ENCODE measurements at regions not wholly inside any gene's neighbourhood (a gene's known extent, or its start where the extent isn't known, plus 50 kb on each side); places are given as distances from the start of the nearest gene placed in this dataset.
A peak's percentile ranks its signal among the peaks of the same experiment; 100 is the strongest.

DNA sequence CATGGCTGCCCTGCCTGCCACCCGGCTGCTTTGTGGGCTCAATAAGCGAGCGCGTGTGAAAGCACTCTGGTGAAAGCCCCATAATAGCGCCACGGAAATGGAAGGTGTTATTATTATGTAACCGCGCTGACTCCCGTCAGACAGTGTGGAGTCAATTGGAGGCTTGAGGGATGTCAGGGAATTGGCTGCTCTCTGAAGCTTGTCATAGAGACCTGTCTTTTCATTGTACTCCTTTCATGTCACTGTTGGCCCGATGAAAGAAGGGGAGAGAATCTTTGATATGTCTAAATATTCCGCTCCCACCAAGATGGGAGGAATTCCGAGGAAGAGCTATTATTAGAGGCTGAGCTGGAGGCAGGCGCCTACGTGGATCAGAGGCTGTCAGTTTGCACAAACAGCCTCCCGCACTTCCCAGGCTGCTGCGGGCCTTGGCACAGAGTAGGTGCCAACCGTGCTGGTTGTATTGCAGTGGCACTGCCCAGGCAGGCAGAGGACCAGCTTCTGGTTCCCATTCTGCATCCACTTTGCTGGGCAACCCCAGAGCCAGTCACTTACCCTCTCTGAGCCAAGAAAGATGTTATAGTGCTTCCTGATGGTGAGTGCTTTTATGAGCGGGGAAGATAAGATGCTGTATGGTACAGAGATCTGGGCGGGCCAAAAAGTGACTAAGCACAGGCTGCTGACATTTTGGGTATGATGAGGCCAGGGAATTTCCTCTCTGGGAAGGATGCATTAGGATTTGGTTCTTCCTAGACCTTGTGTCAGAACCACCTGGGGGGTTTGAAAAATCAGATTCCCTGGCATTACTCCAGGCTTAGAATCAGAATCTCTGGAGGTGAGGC lies 151.4 kb downstream of the RPS24 start:
- Mint-ChIP-seq H3K4me1 (peaks cover 0 to 5% of the 10 kb centered on the region in 2 donors), H3K27ac (no peak overlapping the region), H3K9me3 (no peaks in the 10 kb centered on the region), H3K36me3 (no peaks in the 10 kb centered on the region), H3K27me3 (ENCODE audit: low read depth in 3 of 3) (peaks cover 0 to 2% (median 0%) of the 10 kb centered on the region in 3 donors), H3K4me3 (no peak overlapping the region)
- DNase-seq: no peak

DNA sequence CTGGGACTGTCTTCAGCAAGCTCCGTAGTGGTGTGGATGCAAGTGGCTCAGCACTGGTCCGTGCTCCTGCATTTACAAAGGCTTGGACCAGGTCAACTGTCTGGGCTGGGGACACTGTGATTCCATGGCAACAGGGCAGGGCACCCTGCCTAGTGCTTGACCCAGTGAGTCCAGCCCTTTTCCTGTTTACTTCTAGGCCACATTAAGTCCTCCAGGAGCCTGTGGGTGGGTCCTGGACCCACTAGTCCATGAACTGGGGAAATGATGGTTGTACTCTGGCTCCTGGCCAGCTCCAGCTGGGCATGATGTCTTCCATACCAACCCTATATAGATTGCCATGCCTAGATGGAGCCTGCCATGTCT lies 152.0 kb downstream of the RPS24 start:
- DNase-seq: no peak
- Mint-ChIP-seq H3K36me3 (no peaks in the 10 kb centered on the region), H3K27me3 (ENCODE audit: low read depth in 3 of 3) (peaks cover 0 to 2% (median 0%) of the 10 kb centered on the region in 3 donors), H3K9me3 (no peaks in the 10 kb centered on the region), H3K27ac (no peak overlapping the region), H3K4me1 (peaks cover 0 to 5% of the 10 kb centered on the region in 2 donors), H3K4me3 (no peak overlapping the region)

DNA sequence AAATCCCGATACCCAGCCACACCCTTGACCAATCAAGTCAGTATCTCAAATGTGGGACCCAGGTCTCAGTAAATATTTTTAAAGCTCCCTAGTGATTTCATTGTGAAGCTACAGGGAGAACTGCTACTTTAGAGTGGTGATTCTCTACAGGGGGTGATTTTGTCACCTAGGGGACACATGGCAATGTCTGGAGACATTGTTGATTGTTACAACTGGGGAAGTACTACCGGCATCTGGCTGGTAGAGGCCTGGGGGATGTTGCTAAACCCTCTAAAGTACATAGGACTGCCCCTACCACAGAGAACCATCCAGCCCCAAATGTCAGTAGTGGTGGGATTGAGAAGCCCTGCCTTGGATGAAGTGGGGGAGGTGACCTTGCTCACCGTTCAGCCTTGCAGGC lies 152.9 kb downstream of the RPS24 start:
- no peak for DNase-seq
- no peak overlapping the region for H3K27ac Mint-ChIP-seq
- no peaks in the 10 kb centered on the region for H3K36me3 Mint-ChIP-seq
- no peaks in the 10 kb centered on the region for H3K9me3 Mint-ChIP-seq
- H3K4me3 Mint-ChIP-seq: no peak overlapping the region
- H3K27me3 Mint-ChIP-seq (ENCODE audit: low read depth in 3 of 3): peaks cover 0 to 2% (median 0%) of the 10 kb centered on the region in 3 donors
- peaks cover 0 to 5% of the 10 kb centered on the region in 2 donors for H3K4me1 Mint-ChIP-seq

DNA sequence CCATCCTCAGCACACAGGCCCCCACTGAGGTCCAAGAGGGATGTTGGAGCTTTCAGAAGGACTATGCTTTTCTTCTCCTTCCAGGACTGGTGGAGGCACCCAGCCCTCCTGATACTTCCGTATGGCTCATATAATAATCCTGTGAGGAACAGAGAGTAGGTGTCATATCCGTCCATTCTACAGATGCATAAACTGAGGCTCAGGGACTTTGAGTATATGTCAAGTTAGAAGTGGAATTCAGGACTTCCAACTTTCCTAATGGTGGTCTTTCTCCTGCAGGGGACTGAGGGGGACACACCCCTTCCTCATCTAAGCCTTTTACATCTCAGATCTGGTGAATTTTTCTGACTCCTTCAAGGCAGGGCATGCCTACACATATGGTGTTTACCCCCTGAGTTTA lies 153.7 kb downstream of the RPS24 start:
- peaks cover 0 to 5% of the 10 kb centered on the region in 2 donors for H3K4me1 Mint-ChIP-seq
- peaks cover 2 to 3% (median 2%) of the 10 kb centered on the region in 3 donors for H3K27me3 Mint-ChIP-seq (ENCODE audit: low read depth in 3 of 3)
- H3K4me3 Mint-ChIP-seq: no peak overlapping the region
- H3K9me3 Mint-ChIP-seq: peaks cover 0 to 2% (median 0%) of the 10 kb centered on the region in 6 donors
- no peak for DNase-seq
- no peak overlapping the region for H3K27ac Mint-ChIP-seq
- H3K36me3 Mint-ChIP-seq: peaks cover 0 to under 1% (median 0%) of the 10 kb centered on the region in 3 donors

DNA sequence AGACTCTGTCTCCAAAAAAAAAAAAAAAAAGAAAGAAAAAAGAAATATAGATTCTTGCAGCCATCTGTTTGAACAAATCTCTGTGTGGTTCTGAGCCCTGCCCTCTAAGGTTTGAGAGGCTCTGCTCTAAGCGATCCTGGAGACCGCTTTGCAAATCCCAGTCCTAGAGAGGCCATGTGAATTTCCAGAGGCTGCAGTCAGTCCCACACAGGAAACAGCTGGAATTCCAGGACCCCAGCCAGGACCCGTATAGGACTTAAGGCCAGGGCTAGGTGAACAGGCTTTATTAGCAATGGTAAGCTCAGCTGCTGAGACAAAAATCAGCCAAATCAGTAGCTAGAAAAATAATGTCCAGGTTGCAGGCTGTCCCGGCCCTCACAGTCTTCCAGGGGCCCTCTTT lies 154.8 kb downstream of the RPS24 start:
- Mint-ChIP-seq H3K4me3 (no peak overlapping the region), H3K9me3 (peaks cover 0 to 11% (median 2%) of the 10 kb centered on the region in 6 donors)

DNA sequence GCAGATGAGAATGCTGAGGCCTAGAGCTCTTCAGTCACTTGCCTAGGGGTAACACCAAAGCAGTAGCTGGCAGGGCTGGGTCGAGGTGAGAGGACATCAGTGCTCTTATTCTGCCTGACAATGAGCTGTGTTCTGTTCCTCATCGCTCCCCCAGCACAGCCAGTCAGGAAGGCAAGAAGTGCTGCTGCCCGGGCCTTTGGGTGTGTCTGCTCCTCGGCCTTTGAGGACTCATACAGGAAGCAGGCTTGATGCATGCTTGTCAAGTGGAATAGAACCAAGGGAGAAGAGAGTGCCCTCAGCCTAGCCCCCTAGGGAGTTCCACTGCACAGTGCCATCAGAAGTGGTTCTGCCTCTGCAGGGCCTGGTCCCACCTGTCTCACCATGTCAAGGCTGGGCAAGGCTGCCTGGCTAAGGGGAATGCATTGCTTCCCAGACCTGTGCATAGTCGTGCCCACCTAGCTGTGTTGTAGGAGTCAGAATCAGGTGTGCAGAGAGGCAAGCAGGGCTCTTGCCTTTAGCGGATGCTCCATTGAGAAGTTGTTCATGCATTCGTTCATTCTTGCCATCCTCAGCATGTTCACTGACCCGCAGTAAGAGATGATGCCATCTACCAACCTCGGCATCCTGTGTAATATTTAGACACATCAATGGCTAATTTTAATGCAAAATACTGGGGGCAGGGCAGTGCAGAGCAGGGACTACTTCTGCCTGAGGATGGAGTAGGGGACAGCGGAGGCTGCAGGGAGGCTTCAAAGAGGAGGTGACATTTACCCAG lies 156.6 kb downstream of the RPS24 start:
- Mint-ChIP-seq H3K36me3 (peaks cover 0 to 9% (median 0%) of the 10 kb centered on the region in 3 donors), H3K27ac (peak overlapping the region in 1 of 6 donors; percentile 57), H3K4me3 (no peak overlapping the region), H3K27me3 (ENCODE audit: low read depth in 3 of 3) (peaks cover 4 to 9% (median 5%) of the 10 kb centered on the region in 3 donors), H3K4me1 (no peaks in the 10 kb centered on the region), H3K9me3 (peaks cover 0 to 12% (median 2%) of the 10 kb centered on the region in 6 donors)
- no peak for DNase-seq

More for the DNA sequence above, 154.8 kb downstream of the RPS24 start:
- peaks cover 0 to 5% (median 0%) of the 10 kb centered on the region in 3 donors for H3K36me3 Mint-ChIP-seq
- DNase-seq: no peak
- peaks cover 2 to 5% (median 5%) of the 10 kb centered on the region in 3 donors for H3K27me3 Mint-ChIP-seq (ENCODE audit: low read depth in 3 of 3)
- no peak overlapping the region for H3K27ac Mint-ChIP-seq
- peaks cover 0 to 5% of the 10 kb centered on the region in 2 donors for H3K4me1 Mint-ChIP-seq

DNA sequence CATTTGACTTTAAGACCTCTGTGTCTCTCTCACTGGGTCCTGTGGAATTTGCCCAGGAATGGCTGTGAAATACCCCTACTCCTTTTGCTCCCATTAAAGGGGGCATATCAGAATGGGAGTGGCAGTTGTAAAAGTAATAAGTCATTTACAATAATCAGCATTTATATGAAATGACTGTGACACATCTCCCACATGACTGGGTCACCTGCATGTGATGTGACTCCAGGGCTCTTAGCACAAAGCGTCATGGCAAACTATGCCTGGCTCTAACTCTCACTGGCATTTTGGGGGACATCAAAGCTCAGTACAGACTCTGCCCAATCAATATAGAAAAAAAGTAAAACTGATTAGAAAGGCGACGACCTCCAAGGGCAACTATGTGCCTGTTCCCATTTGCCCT lies 157.6 kb downstream of the RPS24 start:
- no peak overlapping the region for H3K4me3 Mint-ChIP-seq
- H3K27me3 Mint-ChIP-seq (ENCODE audit: low read depth in 3 of 3): peaks cover 4 to 9% (median 5%) of the 10 kb centered on the region in 3 donors
- peaks cover 0 to 12% (median 2%) of the 10 kb centered on the region in 6 donors for H3K9me3 Mint-ChIP-seq
- H3K36me3 Mint-ChIP-seq: peaks cover 0 to 9% (median 0%) of the 10 kb centered on the region in 3 donors
- no peaks in the 10 kb centered on the region for H3K4me1 Mint-ChIP-seq
- no peak for DNase-seq
- no peak overlapping the region for H3K27ac Mint-ChIP-seq

DNA sequence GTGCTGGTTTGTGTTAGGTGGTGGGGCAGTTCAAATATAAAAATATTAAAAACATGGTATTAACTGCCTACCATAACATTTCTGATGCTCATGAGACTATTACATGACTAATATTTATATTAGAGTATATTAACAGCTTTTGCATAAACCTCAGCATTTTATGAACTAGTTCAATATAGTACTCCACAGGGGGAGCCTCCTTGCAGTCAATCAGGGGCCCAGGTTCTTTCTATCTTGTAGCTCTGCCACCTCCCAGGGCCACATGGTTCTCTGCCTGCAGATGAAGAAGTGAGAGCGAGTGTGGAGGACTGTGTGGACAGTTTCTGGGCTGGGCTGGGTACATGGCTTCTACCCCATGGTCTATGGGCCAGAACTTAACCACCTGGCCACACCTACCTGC lies 159.5 kb downstream of the RPS24 start:
- H3K4me1 Mint-ChIP-seq: no peaks in the 10 kb centered on the region
- H3K4me3 Mint-ChIP-seq: no peak overlapping the region
- H3K27ac Mint-ChIP-seq: no peak overlapping the region
- H3K36me3 Mint-ChIP-seq: peaks cover 0 to 9% (median 0%) of the 10 kb centered on the region in 3 donors
- H3K27me3 Mint-ChIP-seq (ENCODE audit: low read depth in 3 of 3): peaks cover 4 to 9% (median 5%) of the 10 kb centered on the region in 3 donors
- DNase-seq: no peak
- peaks cover 0 to 12% (median 2%) of the 10 kb centered on the region in 6 donors for H3K9me3 Mint-ChIP-seq

DNA sequence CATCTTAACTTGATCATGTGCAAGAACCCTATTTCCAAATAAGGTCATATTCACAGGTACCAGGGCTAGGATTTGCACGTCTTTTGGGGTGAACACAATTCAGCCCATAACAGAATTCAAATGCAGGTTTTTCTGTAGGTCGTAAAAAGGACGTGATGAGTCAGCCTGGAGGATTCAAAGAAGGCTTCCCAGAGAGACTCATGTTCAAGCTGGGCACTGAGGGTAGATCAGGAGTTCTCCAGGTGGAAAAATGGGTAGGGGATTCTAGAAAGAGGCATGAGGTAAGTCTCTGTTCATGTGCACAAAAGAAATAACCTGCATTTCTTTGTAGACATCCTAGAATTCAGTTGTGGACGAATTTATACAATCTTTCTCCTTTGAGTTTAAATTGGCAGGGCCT lies 160.4 kb downstream of the RPS24 start:
- peaks cover 4 to 9% (median 5%) of the 10 kb centered on the region in 3 donors for H3K27me3 Mint-ChIP-seq (ENCODE audit: low read depth in 3 of 3)
- H3K9me3 Mint-ChIP-seq: peaks cover 0 to 12% (median 2%) of the 10 kb centered on the region in 6 donors
- H3K36me3 Mint-ChIP-seq: peaks cover 0 to 9% (median 0%) of the 10 kb centered on the region in 3 donors
- no peak overlapping the region for H3K27ac Mint-ChIP-seq
- DNase-seq: no peak
- H3K4me1 Mint-ChIP-seq: no peaks in the 10 kb centered on the region
- H3K4me3 Mint-ChIP-seq: no peak overlapping the region

DNA sequence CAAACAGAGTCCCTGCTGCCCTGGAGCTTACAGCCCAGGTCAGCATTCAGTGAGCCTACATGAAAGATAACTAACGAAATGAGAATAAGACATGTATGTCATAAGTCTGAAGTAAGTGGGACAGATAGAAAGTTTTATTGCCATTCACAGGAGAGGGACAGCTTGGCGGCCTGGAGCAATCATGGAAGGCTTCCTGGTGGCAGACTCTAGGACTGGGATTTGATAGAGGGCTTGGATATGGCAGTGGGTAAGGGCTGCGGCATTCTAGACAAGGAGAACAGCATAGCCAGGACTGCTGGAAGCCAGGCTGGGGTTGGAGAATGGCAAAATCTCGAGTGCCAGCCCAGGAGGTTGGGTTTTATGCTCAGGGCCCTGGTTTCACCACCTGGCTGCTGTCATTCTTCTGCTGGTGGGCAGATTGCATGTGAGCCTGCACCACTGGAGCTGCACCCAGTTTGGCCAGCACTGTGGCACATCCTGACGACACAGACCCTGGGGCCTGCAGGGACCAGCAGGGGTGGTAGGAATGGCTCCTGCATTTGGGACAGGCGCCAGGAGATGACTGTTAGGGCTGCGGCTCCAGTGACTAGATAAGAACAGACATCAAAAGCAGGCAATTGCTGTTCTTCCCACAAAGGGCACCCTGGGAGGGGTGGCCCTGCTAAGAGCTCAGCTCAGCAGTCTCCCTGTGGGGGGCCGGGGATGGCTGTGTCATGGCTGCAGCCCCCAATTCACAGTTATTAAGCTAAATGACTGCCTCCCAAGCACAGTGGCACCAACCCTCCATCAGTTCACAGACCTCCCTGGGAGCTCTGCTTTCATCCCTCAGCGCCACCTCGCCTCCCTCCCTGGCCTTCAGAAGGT lies 161.1 kb downstream of the RPS24 start:
- Mint-ChIP-seq H3K36me3 (peaks cover 0 to 9% (median 0%) of the 10 kb centered on the region in 3 donors), H3K4me1 (no peaks in the 10 kb centered on the region), H3K9me3 (peaks cover 0 to 12% (median 2%) of the 10 kb centered on the region in 6 donors), H3K27ac (no peak overlapping the region), H3K4me3 (no peak overlapping the region), H3K27me3 (ENCODE audit: low read depth in 3 of 3) (peaks cover 2 to 9% (median 7%) of the 10 kb centered on the region in 3 donors)
- no peak for DNase-seq

DNA sequence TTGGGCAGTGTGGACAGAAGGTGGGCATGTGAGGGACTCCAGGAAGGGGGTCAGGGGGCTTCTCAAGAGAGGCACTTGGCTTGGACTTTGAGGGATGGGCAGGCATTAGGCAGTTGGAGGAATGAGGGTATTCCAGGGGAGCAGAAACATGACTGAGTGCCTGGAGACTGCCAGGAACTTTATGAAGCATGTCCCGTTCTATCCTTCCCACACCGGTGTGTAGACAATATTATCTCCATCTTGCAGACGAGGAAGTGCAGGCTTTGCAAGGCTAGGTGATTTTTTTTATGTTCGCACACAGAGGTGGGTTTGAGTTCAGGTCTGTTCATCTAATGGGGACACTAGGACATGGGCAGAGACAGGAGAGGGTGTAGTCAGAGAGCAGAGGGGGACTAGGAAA lies 162.7 kb downstream of the RPS24 start:
- H3K4me1 Mint-ChIP-seq: no peaks in the 10 kb centered on the region
- H3K4me3 Mint-ChIP-seq: no peak overlapping the region
- peaks cover 0 to 9% (median 0%) of the 10 kb centered on the region in 3 donors for H3K36me3 Mint-ChIP-seq
- DNase-seq: no peak
- peaks cover 2 to 9% (median 7%) of the 10 kb centered on the region in 3 donors for H3K27me3 Mint-ChIP-seq (ENCODE audit: low read depth in 3 of 3)
- no peak overlapping the region for H3K27ac Mint-ChIP-seq
- peaks cover 0 to 12% (median 2%) of the 10 kb centered on the region in 6 donors for H3K9me3 Mint-ChIP-seq

DNA sequence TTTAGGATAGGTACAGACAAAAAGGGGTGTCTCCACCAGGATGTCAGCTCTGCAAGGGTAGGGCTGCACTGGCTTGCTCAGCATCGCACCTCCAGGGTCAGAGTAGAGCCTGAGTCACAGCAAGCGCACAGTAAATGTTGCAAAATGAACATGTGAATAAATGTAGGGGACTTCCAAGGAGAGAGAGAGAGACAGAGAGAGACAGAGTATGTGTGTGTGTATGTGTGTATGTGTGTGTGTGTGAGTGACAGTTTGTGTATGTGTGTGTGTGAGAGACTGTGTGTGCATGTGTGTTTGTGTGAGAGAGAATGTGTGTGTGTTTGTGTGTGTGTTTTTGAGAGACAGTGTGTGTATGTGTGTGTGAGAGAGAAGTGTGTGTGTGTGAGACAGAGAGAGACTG lies 163.3 kb downstream of the RPS24 start:
- Mint-ChIP-seq H3K9me3 (peaks cover 0 to 12% (median 2%) of the 10 kb centered on the region in 6 donors), H3K27ac (no peak overlapping the region), H3K36me3 (peaks cover 0 to 9% (median 0%) of the 10 kb centered on the region in 3 donors), H3K4me1 (no peaks in the 10 kb centered on the region), H3K4me3 (no peak overlapping the region), H3K27me3 (ENCODE audit: low read depth in 3 of 3) (peaks cover 2 to 9% (median 7%) of the 10 kb centered on the region in 3 donors)
- DNase-seq: no peak

DNA sequence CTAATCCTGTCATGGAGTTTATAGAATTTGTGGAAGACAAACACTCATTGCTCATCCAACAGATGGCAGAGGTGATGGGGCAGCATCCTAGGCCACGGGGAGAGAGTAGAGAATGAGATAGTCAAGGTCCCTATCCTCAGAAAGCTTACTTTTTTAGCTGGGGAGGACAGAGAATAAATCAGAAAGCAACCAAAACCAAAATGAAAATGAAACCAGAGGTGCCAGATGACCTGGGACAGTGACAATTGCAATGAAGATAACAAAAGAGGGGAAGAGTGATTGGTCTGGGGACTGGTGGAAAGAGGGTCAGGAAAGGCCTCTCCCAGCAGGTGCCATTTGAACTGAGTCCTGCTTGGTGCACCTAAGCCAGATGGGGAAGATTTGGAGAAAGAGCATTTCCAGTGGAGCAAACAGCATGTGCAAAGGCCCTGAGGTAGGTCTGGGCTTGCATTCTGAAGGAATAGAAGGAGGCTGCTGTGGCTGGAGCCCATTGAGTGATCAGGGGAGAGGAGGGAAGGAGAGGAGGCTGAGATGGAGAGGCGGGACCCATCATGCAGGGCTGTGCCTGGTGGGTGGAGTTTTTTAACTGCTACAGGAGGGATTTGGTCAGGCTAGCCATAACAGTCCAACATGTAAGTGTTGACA lies 164.1 kb downstream of the RPS24 start:
- Mint-ChIP-seq H3K4me3 (no peak overlapping the region), H3K27me3 (ENCODE audit: low read depth in 3 of 3) (peaks cover 2 to 6% (median 4%) of the 10 kb centered on the region in 3 donors), H3K4me1 (no peaks in the 10 kb centered on the region), H3K9me3 (peaks cover 0 to 6% (median 2%) of the 10 kb centered on the region in 6 donors), H3K27ac (no peak overlapping the region), H3K36me3 (peaks cover 0 to 5% (median 0%) of the 10 kb centered on the region in 3 donors)
- DNase-seq: no peak
